ENCODE measurements at regions not wholly inside any gene's neighbourhood (a gene's known extent, or its start where the extent isn't known, plus 50 kb on each side); places are given as distances from the start of the nearest gene placed in this dataset.

DNA sequence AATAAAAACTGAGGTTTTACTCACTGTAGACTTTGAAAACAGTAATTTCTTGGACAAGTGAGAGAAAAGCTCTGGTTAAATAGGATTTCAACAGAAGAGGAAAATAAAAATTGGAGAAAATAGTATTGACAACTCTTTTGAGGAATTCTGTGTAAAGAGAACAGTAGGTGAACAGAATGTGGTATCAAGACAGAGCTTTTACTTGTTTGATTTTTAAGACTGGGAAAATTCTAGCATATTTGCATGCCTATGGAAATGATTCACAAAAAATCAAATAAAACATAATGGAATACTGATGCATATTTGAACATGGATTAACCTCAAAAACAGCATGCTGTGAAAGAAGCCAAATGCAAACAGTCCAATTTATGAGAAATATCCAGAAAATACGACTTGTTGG lies 504.6 kb downstream of the KCTD8 start:
- no peak for DNase-seq (ENCODE audit: low read depth)

DNA sequence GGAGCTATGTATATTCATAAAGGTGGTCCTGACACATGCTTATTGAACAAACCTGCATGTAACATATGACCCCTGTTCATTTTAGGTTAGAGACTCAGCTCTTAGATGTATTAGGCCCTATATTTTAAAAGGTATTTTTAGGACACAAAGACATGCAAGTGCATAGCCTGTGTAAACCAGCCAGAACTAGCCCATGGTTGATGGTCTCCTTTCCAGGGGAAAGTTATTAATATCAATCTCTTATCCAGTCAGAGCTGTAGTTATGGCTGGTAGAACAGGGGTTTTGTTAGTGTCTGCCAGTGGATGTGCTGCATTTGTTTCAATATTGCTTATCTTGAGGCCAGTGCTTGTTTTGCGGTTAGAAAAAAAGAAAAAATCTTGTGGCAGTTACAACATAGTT lies 488.6 kb downstream of the KCTD8 start:
- DNase-seq (ENCODE audit: low read depth): no peak

DNA sequence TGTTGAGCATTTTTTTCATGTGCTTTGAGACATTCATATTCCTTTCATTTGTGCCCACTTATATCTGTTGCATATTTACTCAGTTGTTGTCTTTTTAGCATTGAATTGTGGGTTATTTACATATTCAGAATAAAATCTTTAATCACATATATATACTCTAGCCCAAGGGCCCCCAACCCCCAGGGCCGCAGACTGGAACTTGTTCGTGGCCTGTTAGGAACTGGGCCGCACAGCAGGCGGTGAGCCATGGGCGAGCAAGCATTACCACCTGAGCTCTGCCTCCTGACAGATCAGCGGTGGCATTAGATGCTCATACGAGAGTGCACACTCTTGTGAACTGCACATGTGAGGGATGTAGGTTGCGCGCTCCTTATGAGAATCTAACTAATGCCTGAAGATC lies 480.6 kb downstream of the KCTD8 start:
- no peak for DNase-seq (ENCODE audit: low read depth)

DNA sequence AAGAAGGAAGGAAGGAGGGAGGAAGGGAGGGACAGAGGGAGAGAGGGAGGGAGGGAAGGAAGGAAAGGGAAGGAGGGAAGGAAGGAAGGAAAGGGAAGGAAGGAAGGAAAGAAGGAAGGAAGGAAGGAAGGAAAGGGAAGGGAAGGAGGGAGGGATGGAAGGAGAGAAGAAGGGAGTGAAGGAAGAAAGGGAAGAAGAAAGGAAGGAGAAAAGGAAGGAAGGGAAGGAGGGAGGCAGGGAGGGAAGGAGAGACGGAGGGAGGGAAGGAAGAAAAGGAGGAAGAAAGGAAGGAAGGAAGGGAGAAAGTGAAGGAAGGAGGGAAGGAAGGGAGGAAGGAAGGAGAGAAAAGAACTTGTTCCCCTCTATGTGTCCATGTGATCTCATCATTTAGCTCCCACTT lies 465.0 kb downstream of the KCTD8 start:
- DNase-seq (ENCODE audit: low read depth): no peak

DNA sequence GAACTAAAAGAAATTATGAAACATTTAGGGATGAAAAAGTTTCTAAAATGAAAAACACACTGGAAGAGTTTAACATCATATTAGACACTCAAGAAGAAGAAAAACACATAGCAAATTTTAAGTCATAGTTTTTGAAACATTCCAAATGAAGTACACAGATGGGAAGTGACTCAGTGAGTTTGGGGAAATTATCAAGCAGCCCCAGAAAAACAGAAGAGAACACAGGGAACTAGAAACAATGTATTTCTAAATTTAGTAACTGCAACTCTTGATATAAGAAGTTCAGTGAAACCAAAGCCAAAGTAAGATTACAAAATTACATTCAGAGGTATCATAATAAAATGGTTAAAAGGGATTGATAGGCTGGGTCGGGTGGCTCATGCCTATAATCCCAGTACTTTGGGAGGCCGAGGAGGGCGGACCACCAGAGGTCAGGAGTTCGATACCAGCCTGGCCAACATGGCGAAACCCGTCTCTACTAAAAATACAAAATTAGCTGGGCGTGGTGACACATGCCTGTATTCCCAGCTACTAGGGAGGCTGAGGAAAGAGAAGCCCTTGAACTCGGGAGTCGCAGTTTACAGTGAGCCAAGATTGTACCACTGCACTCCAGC lies 461.2 kb downstream of the KCTD8 start:
- no peak for DNase-seq (ENCODE audit: low read depth)

DNA sequence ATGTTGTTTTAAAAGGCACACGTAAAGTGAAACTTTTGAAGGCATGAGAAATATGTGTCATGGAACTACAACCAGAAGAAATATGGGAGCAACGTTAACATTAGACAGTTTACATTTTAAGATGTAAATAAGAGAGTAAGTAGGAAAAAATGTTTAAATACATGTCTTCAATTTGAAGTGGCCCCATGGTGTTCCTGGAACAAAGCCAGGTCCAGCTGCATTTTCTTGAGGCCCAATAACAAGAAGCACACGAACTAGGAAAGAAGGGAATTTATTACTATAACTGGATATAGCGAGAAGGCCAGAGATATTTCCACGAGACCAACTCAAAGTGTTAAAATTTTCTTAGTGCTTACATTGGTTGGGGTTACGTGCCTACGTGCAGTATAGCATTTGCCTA lies 458.1 kb downstream of the KCTD8 start:
- no peak for DNase-seq (ENCODE audit: low read depth)

DNA sequence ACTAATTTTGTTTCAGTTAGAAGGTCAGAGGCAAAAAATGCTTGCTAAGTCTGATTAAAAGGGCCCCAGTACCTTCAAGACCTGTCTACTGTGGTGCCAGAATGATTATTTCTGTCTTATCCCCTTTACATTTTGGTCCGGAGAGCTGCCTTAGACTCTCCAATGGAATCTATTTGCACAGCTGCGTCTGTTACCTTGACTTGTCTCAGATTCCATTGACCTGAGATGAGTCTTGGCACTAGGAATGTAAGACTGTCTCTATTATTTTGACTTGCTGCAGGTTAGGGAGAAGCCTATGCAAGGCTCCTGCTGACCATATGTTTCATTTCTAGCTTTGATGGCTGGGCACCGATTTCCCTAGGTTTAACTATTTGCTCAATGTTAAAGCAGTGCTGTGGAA lies 457.6 kb downstream of the KCTD8 start:
- no peak for DNase-seq (ENCODE audit: low read depth)

DNA sequence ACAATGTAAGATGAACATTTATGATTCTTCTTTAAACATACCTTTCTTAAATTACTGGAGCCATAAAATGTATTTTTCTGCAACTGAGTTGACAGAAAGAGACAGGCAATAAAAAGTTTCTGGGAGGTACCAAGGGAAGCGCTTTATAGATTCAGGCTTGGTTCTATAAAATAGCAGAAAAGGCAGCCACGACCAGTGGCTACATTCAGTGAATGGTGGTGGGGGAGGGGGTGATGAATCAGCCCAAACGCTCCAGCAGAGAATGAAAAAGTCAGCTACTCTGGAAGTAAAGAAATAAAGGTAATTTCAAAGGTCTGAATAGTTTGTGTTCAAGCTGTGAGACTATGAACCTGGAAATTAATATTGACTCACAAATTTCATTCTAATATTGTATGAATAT lies 456.1 kb downstream of the KCTD8 start:
- no peak for DNase-seq (ENCODE audit: low read depth)

DNA sequence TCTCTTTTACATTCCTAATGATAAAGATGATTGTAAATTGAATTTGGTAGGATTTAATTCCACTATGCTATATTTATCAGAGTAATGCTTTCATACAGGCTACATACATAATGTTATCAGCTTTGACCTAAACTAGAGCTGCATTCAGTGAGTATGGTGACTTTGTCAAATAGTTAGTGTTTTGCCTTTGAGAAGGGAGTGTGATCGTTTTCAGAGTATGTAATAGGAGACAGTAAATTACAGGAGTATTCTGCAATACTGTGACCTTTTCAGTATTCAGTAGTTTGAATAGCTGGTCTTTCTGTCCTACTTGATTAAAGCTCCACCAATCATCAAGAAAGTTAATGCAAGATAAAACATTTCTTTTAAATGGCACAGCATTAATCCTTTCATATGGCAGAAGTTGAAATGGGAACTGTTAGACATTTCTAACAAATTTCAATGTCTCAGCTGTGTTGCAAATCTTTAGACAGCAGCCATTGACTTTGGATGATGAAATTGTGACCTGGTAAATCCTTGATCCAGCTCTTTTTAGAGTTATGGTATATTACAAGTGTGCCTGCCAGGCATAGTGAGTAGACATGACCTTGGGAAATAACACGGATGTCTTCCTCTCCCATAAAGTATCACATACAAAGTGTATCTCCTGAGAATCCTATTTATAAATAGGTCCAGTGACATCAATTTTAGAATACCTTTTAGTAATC lies 455.3 kb downstream of the KCTD8 start:
- no peak for DNase-seq (ENCODE audit: low read depth)

DNA sequence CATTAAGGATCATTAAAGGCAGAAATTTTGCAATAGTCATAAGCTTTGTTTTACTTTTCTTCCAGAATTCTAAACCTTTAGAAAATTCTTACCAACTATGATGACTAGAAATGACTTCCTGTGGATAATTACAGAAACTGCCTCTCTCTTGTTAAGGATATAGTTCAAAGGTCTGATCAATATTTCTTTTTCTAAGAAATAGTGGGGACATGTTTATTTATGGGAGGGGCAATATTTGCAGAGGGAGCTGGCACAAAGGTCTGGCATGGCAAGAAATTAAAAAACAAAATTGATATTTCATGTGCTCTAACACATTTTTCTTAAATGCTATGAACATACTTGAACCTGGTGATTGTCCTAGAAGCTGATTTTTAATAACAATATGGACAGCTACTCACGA lies 448.9 kb downstream of the KCTD8 start:
- no peak for DNase-seq (ENCODE audit: low read depth)

DNA sequence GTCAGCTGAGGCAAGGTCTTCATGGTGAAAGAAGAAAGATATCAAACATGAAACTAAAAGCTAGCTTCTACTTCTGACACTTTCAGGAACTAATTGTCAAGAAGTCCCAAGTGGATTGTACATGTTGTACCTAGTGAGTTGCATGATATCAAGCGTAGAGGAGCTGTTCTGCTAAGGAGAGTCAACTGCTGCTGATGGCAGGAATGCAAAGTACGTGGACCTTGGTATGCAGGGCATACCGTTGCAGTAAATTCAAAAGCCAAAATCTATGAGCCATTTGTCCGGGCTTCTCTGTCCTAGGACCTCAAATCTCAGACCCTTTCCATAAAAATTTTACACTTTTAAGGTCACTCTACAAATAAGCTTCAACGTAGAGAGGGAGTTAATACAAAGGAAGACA lies 446.2 kb downstream of the KCTD8 start:
- no peak for DNase-seq (ENCODE audit: low read depth)

DNA sequence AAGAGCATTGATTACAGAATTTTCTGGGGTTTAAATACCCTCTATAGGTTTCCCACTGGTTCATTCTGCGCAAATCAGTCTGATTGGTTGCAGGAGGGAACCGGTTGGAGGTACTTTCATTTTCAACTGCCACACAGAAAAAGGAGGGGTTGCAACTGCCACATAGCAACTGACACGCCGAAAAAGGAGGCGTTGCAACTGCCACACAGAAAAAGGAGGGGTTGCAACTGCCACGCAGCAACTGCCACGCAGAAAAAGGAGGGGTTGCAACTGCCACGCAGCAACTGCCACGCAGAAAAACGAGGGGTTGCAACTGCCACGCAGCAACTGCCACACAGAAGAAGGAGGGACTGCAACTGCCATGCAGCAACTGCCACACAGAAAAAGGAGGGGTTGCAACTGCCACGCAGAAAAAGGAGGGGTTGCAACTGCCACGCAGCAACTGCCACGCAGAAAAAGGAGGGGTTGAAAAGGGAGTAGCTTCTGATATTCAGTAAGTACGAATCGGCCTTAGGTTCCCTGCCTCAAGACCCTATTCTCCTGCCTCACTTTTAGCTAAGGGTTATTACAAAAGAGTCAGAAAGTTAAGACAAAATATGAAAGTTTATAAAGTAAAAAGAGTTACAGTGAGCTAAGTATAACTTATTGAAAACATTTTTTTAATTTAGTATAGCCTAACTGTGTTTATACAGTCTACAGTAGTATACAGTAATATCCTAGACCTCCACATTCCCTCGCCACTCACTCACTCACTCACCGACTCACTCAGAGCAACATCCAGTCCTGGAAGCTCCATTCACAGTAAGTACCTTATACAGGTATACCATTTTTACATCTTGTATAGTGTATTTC lies 431.8 kb downstream of the KCTD8 start:
- DNase-seq (ENCODE audit: low read depth): peak; percentile 19

DNA sequence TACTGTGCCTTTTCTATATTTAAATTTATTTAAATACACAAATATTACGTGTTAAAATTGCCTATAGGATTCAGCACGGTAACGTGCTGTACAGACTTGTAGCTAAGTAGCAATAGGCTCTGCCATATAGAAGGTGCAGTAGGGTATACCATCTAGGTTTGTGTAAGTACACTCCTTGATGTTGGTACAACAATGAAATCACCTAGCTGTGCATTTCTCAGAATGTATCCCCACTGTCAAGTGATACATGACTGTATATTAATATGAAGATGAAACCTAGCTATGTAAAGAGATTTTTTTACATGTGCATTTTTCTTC lies 431.2 kb downstream of the KCTD8 start:
- no peak for DNase-seq (ENCODE audit: low read depth)

DNA sequence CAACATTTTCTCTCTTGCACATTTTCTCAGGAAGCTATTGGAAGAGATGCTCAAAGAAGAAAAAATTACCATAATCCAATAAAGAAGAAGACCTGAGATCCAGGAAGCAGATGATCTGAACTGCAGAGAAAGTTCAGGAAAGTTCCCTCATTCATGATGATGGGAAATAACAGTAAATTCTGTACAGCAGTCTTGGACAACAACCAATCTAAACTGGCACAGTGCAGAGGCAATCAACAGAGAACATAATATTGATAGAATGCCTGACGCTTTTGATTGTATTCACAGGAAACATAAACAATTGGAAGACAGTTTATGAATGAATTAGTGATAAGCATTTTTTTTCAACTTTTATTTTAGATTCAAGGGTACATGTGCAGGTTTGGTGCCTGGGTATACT lies 428.9 kb downstream of the KCTD8 start:
- no peak for DNase-seq (ENCODE audit: low read depth)

DNA sequence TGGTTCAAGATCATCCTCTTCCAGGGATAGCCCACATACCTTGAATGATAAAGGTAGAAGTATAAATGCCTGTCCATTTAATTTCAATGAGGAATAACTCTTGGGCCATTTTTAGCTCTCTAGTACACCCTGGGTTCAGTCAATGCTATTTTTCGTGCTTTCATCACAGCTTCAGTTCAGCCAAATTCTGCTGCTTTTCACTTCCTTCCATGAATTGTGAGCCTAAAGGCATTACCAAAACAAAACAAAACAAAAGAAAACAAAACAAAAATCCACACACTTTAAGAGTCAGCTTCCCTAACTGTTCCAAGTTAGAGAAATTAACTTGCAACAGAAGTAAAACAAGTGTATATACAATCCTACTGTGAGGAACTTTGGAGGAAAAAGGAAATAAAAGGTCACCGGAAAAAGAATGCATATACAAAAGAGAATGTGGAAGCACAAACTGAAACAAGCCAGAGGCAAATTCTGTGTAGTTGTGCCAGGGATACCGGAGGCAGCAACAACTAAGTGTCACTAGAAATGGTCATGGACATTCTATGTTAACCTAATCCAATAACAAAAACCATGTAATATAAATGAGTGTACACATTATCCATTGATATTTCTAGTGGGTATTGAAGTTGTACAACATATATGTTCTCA lies 423.1 kb downstream of the KCTD8 start:
- DNase-seq (ENCODE audit: low read depth): no peak

DNA sequence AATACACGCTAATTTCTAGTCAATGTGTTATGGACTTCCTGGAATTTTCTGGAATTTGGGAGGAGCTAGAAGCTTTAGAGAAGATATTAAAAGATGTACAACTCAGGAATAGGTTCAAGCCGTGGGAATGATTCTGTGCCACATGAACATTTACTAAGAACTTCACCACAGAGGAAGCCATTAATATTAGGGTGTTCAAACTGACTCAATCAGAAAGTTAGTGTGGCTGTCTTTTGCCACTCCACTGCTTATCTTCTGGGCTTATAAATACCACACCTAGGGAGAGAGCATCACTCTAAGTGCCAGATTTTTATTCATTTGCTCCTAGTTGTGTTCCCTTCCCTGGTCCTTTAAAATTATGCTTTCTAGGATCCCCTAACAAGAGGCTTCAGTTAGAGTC lies 409.8 kb downstream of the KCTD8 start:
- DNase-seq (ENCODE audit: low read depth): no peak

DNA sequence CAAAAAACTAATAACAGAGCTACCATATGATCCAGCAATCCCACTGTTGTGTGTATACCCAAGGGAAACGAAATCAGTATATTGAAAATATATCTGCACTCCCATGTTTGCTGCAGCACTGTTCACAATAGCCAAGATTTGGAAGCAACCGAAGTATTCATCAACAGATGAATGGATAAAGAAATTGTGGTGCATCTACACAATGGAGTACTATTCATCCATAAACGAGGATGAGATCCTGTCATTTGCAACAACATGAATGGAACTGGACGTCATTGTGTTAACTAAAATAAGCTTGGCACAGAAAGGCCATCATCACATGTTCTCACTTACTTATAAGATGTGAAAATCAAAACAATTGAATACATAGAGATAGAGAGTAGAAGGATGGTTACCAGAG lies 402.1 kb downstream of the KCTD8 start:
- no peak for DNase-seq (ENCODE audit: low read depth)

DNA sequence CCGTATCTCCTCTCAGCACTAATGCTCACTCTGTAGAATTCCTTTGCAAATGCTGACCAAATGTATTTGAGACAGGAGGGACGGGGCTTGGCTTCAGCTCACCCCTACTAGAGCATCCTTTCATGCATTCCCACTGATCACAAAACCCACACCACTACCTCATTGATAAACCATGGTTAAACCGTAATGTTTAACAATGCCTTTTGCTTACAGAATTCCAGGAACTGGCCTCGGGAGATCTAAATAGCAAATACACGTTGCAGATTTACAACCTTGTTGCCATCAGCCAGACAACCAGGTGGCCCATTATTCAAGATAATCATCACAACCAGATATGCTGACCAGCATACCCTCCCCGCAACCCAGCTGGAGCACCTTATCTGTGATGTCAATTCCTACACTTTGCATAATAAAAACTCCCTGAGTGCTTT lies 391.9 kb downstream of the KCTD8 start:
- DNase-seq (ENCODE audit: low read depth): no peak

DNA sequence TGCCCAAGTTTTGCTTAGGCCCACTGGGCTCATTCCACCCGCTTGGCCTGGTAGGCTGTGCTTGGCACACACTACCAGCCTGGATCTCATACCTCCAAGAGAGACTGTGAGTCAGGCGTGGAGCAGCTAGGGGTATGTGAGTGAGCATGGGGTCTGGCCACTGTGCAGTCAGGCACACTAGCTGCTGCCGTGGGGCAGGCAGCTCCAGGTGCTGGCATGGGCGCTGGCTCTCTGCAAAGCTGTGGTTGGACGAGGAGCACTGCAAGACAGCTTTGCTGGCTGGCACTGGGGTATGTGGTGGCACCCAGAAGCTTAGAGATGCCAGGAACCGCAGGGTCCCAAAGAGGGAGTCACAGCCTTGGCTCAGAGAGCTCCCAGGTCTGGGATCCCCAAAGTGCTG lies 377.8 kb downstream of the KCTD8 start:
- no peak for DNase-seq (ENCODE audit: low read depth)

DNA sequence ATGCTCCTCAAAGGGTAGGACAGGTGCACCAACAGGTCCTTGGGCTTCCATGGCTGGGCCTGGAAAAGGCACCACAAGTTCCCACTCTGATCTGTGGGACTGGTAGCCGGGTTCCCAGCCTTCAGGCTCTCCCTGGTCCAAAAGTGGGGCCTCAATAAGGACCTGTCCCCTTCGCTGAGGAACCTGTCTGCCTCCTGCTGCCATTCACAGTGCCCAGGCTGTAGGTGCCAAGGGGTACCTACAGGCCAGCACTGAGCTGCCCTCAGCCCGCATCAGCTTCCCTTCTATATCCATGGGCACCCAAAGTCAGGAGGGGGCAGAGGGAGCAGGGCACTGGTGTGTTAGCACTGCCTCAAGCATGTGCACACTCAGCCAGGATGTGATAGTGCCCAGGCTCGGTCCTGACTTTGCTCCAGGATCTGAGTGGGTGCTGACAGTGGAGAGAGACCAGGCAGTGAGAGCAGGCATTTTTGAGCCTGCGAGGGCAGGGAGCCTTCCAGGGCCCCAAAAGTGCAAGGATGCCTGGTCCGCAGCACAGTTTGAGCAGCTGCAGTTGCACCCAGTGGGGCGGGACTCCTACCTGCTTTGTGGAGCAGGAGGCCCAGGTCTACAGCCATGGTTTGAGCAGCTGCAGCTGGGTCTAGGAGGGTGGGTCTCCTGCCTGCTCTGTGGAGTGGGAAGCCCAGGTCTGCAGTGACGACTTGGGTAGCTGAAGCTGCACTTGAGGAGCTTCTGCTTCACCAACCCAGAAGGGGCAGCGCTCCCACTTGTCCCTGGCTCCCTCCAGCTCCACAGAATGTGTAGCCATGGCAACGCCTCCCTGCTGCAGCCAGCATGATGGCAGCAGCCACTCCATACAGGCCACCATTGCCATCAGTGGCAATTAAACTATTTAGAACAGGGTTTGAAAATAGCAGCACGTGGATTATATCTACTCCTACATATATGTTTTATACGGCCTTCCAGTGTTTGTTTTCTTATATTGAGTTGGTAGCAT lies 376.4 kb downstream of the KCTD8 start:
- DNase-seq (ENCODE audit: low read depth): no peak

DNA sequence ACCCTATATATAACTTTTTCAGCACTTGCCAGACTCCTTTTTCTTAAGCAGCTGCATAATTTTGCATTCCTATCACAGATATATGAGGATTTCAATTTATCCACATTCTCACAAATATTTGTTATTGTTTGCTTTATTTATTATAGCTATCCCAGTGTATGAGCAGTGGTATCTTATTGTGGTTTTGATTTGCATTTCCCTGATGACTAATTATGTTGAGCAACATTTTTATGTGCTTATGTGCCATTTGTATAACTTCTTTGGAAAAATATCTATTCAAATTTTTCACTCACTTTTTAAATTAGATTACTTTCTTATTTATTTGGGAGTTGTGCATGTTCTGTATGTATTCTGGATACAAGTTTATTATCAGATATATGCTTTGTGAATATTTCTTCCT lies 361.9 kb downstream of the KCTD8 start:
- no peak for DNase-seq (ENCODE audit: low read depth)

All from myocyte (in vitro differentiated cells).